ENCODE measurements at regions not wholly inside any gene's neighbourhood (a gene's known extent, or its start where the extent isn't known, plus 50 kb on each side); places are given as distances from the start of the nearest gene placed in this dataset.

DNA sequence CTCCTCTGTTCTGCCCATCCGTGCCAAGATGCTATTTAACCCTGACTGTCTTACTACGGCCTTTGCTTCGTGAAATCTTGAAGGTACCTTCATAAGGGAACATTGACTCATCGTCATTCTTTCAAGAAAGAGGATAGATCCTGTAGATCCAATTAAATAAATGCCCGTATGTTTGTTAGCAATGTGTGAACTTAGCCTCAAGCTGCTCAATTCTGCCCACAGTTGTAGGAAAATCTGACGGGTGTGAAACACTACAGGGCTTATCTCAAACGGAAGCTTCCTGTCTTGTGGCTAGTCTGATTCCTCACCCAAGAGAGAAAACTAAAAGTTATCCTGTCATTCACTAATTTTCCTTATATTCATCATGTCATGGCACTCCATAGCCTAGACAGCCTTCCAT, 168.0 kb upstream of the TBX3 start:
- Histone ChIP-seq H3K4me3 (ENCODE audit: low read depth, low read length, poor library complexity, severe bottlenecking) (no peak overlapping the region), H3K36me3 (ENCODE audit: insufficient read depth, low read length) (no peaks in the 10 kb centered on the region), H3K9me3 (ENCODE audit: low read length) (no peaks in the 10 kb centered on the region), H4K20me1 (ENCODE audit: insufficient read depth, low read length) (no peaks in the 10 kb centered on the region), H3K9ac (ENCODE audit: low read length) (no peak overlapping the region), H3K79me2 (ENCODE audit: insufficient read depth, low read length) (no peaks in the 10 kb centered on the region), H3K4me2 (ENCODE audit: low read length) (no peak overlapping the region), H3K27ac (ENCODE audit: low read depth, low read length, poor library complexity, severe bottlenecking) (no peak overlapping the region), H3K4me1 (ENCODE audit: insufficient read depth, low read length, severe bottlenecking) (no peaks in the 10 kb centered on the region), H3K9me2 (ENCODE audit: low read depth, low read length) (no peaks in the 10 kb centered on the region), H3K27me3 (ENCODE audit: insufficient read depth, low read length) (no peaks in the 10 kb centered on the region), H2AFZ (ENCODE audit: low read length) (no peak overlapping the region), H3F3A (ENCODE audit: insufficient read depth, low read length) (no peaks in the 10 kb centered on the region)
- TF ChIP-seq CTCF (IDR thresholded peaks at IDR 0.05; ENCODE audit: low read length), result no peak

DNA sequence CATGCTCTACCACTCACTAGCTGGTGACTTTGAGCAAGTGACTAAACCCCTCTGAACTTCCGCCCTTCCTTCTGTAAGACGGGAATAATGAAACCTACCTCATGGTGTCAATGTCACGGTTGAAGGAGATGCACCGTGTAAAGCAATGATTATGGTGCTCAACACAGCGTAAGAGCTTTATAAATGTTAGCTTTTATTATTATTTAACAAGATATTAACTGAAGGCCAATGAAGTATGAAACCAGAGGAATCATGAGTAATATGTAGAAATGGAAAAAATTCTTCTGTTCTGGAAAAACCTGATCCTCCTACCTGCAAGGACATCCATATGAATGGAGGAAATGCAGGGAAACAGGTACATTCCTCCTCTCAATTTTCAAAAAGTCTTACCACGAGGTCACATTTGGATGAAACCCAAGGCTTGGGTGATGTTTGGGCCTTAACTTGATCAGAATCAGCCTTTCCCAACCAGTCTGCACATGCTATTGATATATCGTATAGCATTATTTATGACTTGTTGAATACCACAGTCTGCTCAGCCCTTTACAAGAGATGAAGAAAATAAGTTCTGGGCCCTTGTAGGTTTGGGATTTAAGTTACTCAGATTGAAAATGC, 166.8 kb upstream of the TBX3 start:
- H3F3A ChIP-seq (ENCODE audit: insufficient read depth, low read length), result no peaks in the 10 kb centered on the region
- no peak overlapping the region for H3K9ac ChIP-seq (ENCODE audit: low read length)
- H3K27ac ChIP-seq (ENCODE audit: low read depth, low read length, poor library complexity, severe bottlenecking), result no peak overlapping the region
- no peaks in the 10 kb centered on the region for H3K36me3 ChIP-seq (ENCODE audit: insufficient read depth, low read length)
- H3K4me1 ChIP-seq (ENCODE audit: insufficient read depth, low read length, severe bottlenecking), result no peaks in the 10 kb centered on the region
- no peaks in the 10 kb centered on the region for H3K9me3 ChIP-seq (ENCODE audit: low read length)
- H2AFZ ChIP-seq (ENCODE audit: low read length), result no peak overlapping the region
- TF ChIP-seq CTCF (IDR thresholded peaks at IDR 0.05; ENCODE audit: low read length) (no peak), EZH2 (IDR thresholded peaks at IDR 0.05; ENCODE audit: borderline replicate concordance, low read length) (no peak)
- H3K9me2 ChIP-seq (ENCODE audit: low read depth, low read length), result no peaks in the 10 kb centered on the region
- no peaks in the 10 kb centered on the region for H3K79me2 ChIP-seq (ENCODE audit: insufficient read depth, low read length)
- no peak overlapping the region for H3K4me3 ChIP-seq (ENCODE audit: low read depth, low read length, poor library complexity, severe bottlenecking)
- no peaks in the 10 kb centered on the region for H4K20me1 ChIP-seq (ENCODE audit: insufficient read depth, low read length)
- H3K4me2 ChIP-seq (ENCODE audit: low read length), result no peak overlapping the region
- H3K27me3 ChIP-seq (ENCODE audit: insufficient read depth, low read length), result no peaks in the 10 kb centered on the region

- no peak overlapping the region for H3K4me2 ChIP-seq (ENCODE audit: low read length)
- H4K20me1 ChIP-seq (ENCODE audit: insufficient read depth, low read length), result no peaks in the 10 kb centered on the region
- no peaks in the 10 kb centered on the region for H3K79me2 ChIP-seq (ENCODE audit: insufficient read depth, low read length)
- H3F3A ChIP-seq (ENCODE audit: insufficient read depth, low read length), result no peaks in the 10 kb centered on the region
- H3K27ac ChIP-seq (ENCODE audit: low read depth, low read length, poor library complexity, severe bottlenecking), result no peak overlapping the region
- no peaks in the 10 kb centered on the region for H3K36me3 ChIP-seq (ENCODE audit: insufficient read depth, low read length)
- no peaks in the 10 kb centered on the region for H3K9me3 ChIP-seq (ENCODE audit: low read length)
- H2AFZ ChIP-seq (ENCODE audit: low read length), result no peak overlapping the region
- H3K27me3 ChIP-seq (ENCODE audit: insufficient read depth, low read length), result no peaks in the 10 kb centered on the region
- H3K4me3 ChIP-seq (ENCODE audit: low read depth, low read length, poor library complexity, severe bottlenecking), result no peak overlapping the region
- no peaks in the 10 kb centered on the region for H3K9me2 ChIP-seq (ENCODE audit: low read depth, low read length)
- H3K9ac ChIP-seq (ENCODE audit: low read length), result no peak overlapping the region
- H3K4me1 ChIP-seq (ENCODE audit: insufficient read depth, low read length, severe bottlenecking), result no peaks in the 10 kb centered on the region
- TF ChIP-seq CTCF (IDR thresholded peaks at IDR 0.05; ENCODE audit: low read length) (no peak), EZH2 (IDR thresholded peaks at IDR 0.05; ENCODE audit: borderline replicate concordance, low read length) (no peak)
Measured at GRCh38 chr12:114848666-114849065, 164.7 kb upstream of the TBX3 start.

Data from OCI-LY1 (cell line).